ENCODE measurements at regions not wholly inside any gene's neighbourhood (a gene's known extent, or its start where the extent isn't known, plus 50 kb on each side); places are given as distances from the start of the nearest gene placed in this dataset.

GRCh38 chr6:2505624-2506023, 245.1 kb downstream of the MYLK4 start:
- Mint-ChIP-seq H3K4me3 (no peak overlapping the region), H3K9me3 (peaks cover 4% of the 10 kb centered on the region), H3K27ac (peak overlapping the region; percentile 19), H3K4me1 (no peaks in the 10 kb centered on the region), H3K27me3 (peaks cover 30% of the 10 kb centered on the region), H3K36me3 (no peaks in the 10 kb centered on the region)

GRCh38 chr6:2504495-2505064, 246.1 kb downstream of the MYLK4 start:
- H3K4me1 Mint-ChIP-seq = no peaks in the 10 kb centered on the region

DNA sequence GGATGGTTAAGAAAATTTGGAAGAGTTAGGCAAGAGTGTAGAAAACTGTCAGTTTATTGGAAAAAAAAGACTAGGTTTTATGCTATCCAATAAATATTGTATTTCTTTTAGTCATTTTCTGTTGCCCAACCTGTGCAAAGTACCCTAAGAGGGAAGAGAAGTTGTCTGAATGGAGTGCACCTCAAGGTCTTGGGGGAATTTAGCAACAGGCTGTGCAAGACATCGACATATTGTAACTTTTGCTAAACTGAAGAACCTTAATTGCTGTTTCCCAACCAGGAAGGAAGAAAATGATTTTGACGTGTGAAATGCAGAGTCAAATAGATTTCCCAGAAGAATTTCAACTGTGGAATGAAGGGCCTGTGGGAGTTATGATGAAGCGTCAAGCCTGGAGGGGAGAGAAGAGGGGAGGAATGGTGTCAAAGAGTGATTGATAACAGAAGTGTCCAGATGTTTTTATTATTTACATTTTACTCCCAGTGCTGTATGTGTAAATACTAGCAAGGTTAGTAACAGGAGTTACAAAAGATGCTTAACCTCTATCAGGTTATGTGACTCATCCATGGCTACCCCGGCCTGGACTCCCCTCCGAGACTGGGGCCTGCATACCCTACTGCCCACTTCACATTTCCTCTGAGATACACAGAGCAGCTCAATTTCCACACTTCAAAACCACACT, 246.8 kb downstream of the MYLK4 start:
- H3K27me3 Mint-ChIP-seq = peaks cover 22% of the 10 kb centered on the region
- H3K9me3 Mint-ChIP-seq = peaks cover 4% of the 10 kb centered on the region
- no peak overlapping the region for H3K4me3 Mint-ChIP-seq
- H3K36me3 Mint-ChIP-seq = no peaks in the 10 kb centered on the region
- H3K4me1 Mint-ChIP-seq = no peaks in the 10 kb centered on the region
- H3K27ac Mint-ChIP-seq = no peak overlapping the region

More at GRCh38 chr6:2504495-2505064, 246.1 kb downstream of the MYLK4 start:
- Mint-ChIP-seq H3K27ac (no peak overlapping the region), H3K9me3 (peaks cover 4% of the 10 kb centered on the region), H3K27me3 (peaks cover 27% of the 10 kb centered on the region), H3K36me3 (no peaks in the 10 kb centered on the region), H3K4me3 (no peak overlapping the region)

GRCh38 chr6:2502998-2503674, 247.6 kb downstream of the MYLK4 start:
- Mint-ChIP-seq H3K27me3 (peaks cover 17% of the 10 kb centered on the region), H3K4me1 (no peaks in the 10 kb centered on the region), H3K9me3 (peaks cover 4% of the 10 kb centered on the region), H3K27ac (no peak overlapping the region), H3K36me3 (no peaks in the 10 kb centered on the region), H3K4me3 (no peak overlapping the region)

DNA sequence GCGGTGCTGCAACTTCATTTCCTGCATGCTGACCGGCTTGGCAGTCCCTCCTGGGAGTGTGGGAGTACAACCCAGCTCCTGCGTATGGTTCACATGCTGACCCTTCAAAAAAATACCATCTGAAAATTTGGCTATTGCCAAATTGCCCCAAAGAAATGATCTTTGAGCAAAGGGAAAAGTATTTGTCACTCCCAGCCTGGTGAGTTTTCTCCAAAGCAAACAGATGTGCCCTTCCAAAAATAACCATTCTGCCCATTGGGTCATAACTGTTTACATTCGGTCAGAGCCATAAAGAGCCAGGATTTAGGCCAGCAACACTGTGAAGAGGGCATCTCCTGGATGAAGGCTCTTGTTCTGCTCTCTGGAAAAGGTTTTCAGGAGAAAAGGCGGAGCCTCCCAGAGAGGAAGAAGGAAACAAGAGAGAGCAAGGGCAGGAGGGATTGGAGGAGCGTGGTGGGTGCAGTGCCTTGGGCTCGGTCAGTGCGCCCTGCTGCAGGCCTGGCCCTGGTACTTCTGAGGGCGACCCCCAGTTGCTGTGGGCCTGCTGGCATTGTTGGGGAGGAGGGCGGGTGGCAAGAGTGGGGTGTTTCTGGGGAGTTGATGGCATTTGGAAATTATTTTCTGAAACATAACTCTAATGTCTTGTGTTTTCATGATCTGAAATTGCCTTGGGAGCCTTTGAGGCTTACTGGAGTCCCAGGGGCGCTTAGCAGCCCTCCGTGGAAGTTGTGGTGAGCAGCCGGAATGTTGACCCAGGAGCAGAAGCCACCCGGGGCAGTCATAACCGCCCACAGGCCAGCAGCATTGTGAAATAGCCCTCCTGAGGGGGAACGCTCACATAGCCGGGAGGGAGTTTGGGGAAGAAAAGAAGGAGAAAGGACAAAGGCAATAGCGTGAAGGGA, 248.4 kb downstream of the MYLK4 start:
- Mint-ChIP-seq H3K4me3 (no peak overlapping the region), H3K9me3 (peaks cover 4% of the 10 kb centered on the region), H3K36me3 (no peaks in the 10 kb centered on the region), H3K27ac (no peak overlapping the region), H3K4me1 (no peaks in the 10 kb centered on the region), H3K27me3 (peaks cover 13% of the 10 kb centered on the region)

- H3K27me3 Mint-ChIP-seq = peaks cover 7% of the 10 kb centered on the region
- H3K36me3 Mint-ChIP-seq = no peaks in the 10 kb centered on the region
- no peak overlapping the region for H3K27ac Mint-ChIP-seq
- no peaks in the 10 kb centered on the region for H3K9me3 Mint-ChIP-seq
- H3K4me1 Mint-ChIP-seq = no peaks in the 10 kb centered on the region
- H3K4me3 Mint-ChIP-seq = no peak overlapping the region
These were observed 252.6 kb downstream of the MYLK4 start for GRCh38 chr6:2497922-2498623.

- H3K27ac Mint-ChIP-seq = no peak overlapping the region
- no peaks in the 10 kb centered on the region for H3K4me1 Mint-ChIP-seq
- H3K4me3 Mint-ChIP-seq = no peak overlapping the region
- peaks cover 3% of the 10 kb centered on the region for H3K27me3 Mint-ChIP-seq
- H3K9me3 Mint-ChIP-seq = no peaks in the 10 kb centered on the region
- no peaks in the 10 kb centered on the region for H3K36me3 Mint-ChIP-seq
These were observed 250.9 kb upstream of the GMDS start for GRCh38 chr6:2496291-2496690.

- no peak overlapping the region for H3K4me3 Mint-ChIP-seq
- H3K9me3 Mint-ChIP-seq = no peaks in the 10 kb centered on the region
- no peaks in the 10 kb centered on the region for H3K4me1 Mint-ChIP-seq
- no peaks in the 10 kb centered on the region for H3K36me3 Mint-ChIP-seq
- H3K27ac Mint-ChIP-seq = no peak overlapping the region
- peaks cover 3% of the 10 kb centered on the region for H3K27me3 Mint-ChIP-seq
These were observed 247.5 kb upstream of the GMDS start for GRCh38 chr6:2492686-2493523.

GRCh38 chr6:2491137-2491536, 245.7 kb upstream of the GMDS start:
- no peak overlapping the region for H3K27ac Mint-ChIP-seq
- H3K4me3 Mint-ChIP-seq = no peak overlapping the region
- H3K27me3 Mint-ChIP-seq = no peaks in the 10 kb centered on the region
- H3K36me3 Mint-ChIP-seq = no peaks in the 10 kb centered on the region
- no peaks in the 10 kb centered on the region for H3K9me3 Mint-ChIP-seq
- H3K4me1 Mint-ChIP-seq = no peaks in the 10 kb centered on the region

- H3K9me3 Mint-ChIP-seq = peaks cover under 1% of the 10 kb centered on the region
These were observed 243.2 kb upstream of the GMDS start for GRCh38 chr6:2488578-2488977.

GRCh38 chr6:2485116-2485515, 239.7 kb upstream of the GMDS start:
- Mint-ChIP-seq H3K9me3 (peaks cover 10% of the 10 kb centered on the region), H3K27me3 (peaks cover 5% of the 10 kb centered on the region), H3K36me3 (peaks cover 3% of the 10 kb centered on the region), H3K4me1 (no peaks in the 10 kb centered on the region), H3K4me3 (no peak overlapping the region), H3K27ac (no peak overlapping the region)

More at GRCh38 chr6:2488578-2488977, 243.2 kb upstream of the GMDS start:
- Mint-ChIP-seq H3K4me1 (no peaks in the 10 kb centered on the region), H3K27ac (no peak overlapping the region), H3K27me3 (peaks cover 2% of the 10 kb centered on the region), H3K36me3 (no peaks in the 10 kb centered on the region), H3K4me3 (no peak overlapping the region)

DNA sequence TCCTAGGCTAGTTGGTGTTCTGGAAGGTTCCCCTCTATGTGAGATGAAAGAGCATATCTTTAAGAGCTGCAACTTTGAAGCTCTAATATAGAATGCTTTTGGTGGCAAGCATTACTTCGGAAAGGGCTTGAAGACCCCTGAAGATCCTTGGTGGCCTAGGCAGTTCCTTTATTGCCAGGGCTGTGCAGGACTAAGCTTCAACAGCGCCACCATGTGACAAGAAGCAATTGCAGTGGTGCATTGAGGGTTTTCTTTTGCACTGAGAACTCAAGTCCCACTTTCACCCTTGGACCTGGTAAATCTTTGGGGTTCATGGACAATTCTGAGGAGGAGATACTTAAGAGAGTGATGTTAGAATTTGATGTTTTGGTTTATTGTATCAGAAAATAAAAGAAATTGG, 237.4 kb upstream of the GMDS start:
- Mint-ChIP-seq H3K36me3 (peaks cover 3% of the 10 kb centered on the region), H3K4me3 (no peak overlapping the region), H3K9me3 (peaks cover 10% of the 10 kb centered on the region), H3K27ac (no peak overlapping the region), H3K27me3 (peaks cover 8% of the 10 kb centered on the region), H3K4me1 (no peaks in the 10 kb centered on the region)

DNA sequence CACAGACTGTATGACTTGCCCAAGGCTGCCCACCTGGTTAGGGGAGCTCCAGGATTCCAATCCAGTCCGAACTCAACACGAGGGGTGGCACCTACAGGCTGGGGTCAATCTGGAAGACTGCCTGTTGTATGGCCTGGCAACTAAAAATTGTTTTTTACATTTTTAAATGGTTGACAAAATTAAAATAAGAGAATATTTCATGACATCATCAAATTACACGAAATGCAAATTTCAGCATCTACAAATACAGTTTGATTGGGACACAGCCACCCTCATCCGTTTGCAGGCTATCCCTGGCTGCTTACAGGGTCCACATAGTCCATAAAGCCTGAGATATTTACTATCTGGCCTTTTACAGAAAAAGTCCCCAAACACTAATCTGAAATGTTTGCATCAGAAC, 235.9 kb upstream of the GMDS start:
- H3K27me3 Mint-ChIP-seq = peaks cover 8% of the 10 kb centered on the region

DNA sequence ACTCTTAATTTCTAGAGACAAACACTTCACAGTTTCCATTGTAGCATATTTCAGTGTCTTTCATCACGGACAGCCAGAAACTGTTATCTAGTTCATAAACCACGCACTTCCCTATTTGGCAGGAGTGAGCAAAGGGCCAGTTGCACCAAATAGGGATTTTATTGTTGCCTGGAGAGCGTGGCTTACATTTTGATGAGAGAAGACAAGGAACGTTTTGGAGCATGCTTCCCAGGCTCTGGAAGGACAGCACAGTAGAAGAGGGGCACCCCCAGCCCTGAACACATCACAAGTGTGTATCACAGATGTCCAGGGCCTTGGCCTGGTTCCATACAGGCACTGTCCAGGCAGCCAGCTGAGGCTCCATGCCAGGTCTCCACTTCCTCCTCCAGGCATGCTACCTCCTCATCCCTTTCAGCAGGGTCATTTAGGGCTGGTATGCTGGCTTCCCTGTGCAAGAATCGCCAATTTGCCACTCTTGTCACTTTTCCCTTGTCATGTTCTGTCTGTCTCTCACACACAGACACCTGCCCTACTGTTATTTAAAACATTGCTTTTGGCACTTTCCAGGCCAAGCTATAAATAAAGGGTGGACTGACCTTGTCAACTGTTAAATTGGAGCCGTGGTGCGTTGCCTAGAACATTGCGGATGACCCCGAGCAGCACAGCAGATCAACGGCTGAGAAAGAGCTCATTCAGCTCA, 235.0 kb upstream of the GMDS start:
- peaks cover 10% of the 10 kb centered on the region for H3K9me3 Mint-ChIP-seq
- no peak overlapping the region for H3K27ac Mint-ChIP-seq
- H3K36me3 Mint-ChIP-seq = peaks cover 3% of the 10 kb centered on the region
- H3K4me3 Mint-ChIP-seq = no peak overlapping the region
- H3K4me1 Mint-ChIP-seq = no peaks in the 10 kb centered on the region
- H3K27me3 Mint-ChIP-seq = peaks cover 8% of the 10 kb centered on the region

More for the DNA sequence above, 235.9 kb upstream of the GMDS start:
- Mint-ChIP-seq H3K36me3 (peaks cover 3% of the 10 kb centered on the region), H3K9me3 (peaks cover 10% of the 10 kb centered on the region), H3K4me3 (no peak overlapping the region), H3K27ac (no peak overlapping the region), H3K4me1 (no peaks in the 10 kb centered on the region)

Data from activated naive CD4-positive, alpha-beta T cell treated with anti-CD3 and anti-CD28 coated beads, Interleukin-2, amount 50 U/mL, for 24 hours (primary cell).